Tibial nerve (tissue), 4 donors: ENCODE measurements at regions not wholly inside any gene's neighbourhood (a gene's known extent, or its start where the extent isn't known, plus 50 kb on each side); places are given as distances from the start of the nearest gene placed in this dataset.

Experiments
- EP300 ChIP-seq, 2 donors: sonication (generic); formaldehyde crosslinking; IDR thresholded peaks; one replicate each; pipeline ENCODE4 v1.6.1; 2017; ENCODE audit warnings: antibody characterized with exemption in 2 of 2, mild to moderate bottlenecking in 1 of 2
- POLR2A ChIP-seq, 2 donors: fragments of 450-650 bp; IDR thresholded peaks; one replicate each; pipeline ENCODE4 v1.6.1; 2017; ENCODE audit warnings: antibody characterized with exemption in 2 of 2, mild to moderate bottlenecking in 2 of 2, moderate library complexity in 2 of 2
- TF ChIP-seq, protein P1 (sequence below), 5 experiments: fragments of 200-600 bp in 3 of 5; fragments of 450-650 bp in 2 of 5; sonication (generic) in 3 of 5; IDR thresholded peaks; one replicate each; pipeline ENCODE4 v1.5.1; 2016 to 2019; ENCODE audit warnings: antibody characterized with exemption in 5 of 5, mild to moderate bottlenecking in 3 of 5, moderate library complexity in 2 of 5

DNA sequence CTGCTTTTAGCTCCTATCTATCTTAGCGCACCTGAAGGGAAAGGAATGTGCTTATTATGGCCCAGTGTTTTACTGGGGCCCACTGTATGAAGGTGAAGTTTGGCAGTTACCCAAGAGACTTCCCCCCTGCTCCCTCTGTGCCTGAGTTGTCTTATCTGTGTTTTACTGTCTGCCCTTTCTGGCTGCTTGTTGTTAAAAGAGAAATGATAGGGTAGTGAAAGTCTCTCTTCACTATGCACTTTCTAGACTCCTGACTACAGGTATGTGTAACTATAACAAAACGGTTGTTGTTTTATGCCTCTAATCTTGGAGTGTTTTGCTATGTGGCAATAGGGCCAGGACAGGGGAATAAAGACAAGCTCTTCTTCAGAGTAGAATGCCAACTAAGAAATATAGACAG is 326.9 kb downstream of the KIF20B start:
- TF ChIP-seq POLR2A (IDR thresholded peaks at IDR 0.05) (no peak), EP300 (IDR thresholded peaks at IDR 0.05) (no peak)
- TF ChIP-seq, protein P1, sequence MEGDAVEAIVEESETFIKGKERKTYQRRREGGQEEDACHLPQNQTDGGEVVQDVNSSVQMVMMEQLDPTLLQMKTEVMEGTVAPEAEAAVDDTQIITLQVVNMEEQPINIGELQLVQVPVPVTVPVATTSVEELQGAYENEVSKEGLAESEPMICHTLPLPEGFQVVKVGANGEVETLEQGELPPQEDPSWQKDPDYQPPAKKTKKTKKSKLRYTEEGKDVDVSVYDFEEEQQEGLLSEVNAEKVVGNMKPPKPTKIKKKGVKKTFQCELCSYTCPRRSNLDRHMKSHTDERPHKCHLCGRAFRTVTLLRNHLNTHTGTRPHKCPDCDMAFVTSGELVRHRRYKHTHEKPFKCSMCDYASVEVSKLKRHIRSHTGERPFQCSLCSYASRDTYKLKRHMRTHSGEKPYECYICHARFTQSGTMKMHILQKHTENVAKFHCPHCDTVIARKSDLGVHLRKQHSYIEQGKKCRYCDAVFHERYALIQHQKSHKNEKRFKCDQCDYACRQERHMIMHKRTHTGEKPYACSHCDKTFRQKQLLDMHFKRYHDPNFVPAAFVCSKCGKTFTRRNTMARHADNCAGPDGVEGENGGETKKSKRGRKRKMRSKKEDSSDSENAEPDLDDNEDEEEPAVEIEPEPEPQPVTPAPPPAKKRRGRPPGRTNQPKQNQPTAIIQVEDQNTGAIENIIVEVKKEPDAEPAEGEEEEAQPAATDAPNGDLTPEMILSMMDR (IDR thresholded peaks at IDR 0.05), result no peak
